ENCODE measurements at regions not wholly inside any gene's neighbourhood (a gene's known extent, or its start where the extent isn't known, plus 50 kb on each side); places are given as distances from the start of the nearest gene placed in this dataset.

- DNase-seq (ENCODE audit: low spot score), result no peak
Measured at GRCh38 chr16:51797669-51798259, 646.7 kb upstream of the SALL1 start.

- DNase-seq (ENCODE audit: low spot score), result no peak
Measured at GRCh38 chr16:51779240-51779639, 628.2 kb upstream of the SALL1 start.

GRCh38 chr16:51773071-51773890, 622.2 kb upstream of the SALL1 start:
- no peak for DNase-seq (ENCODE audit: low spot score)

- no peak for DNase-seq (ENCODE audit: low spot score)
Measured at GRCh38 chr16:51766739-51767138, 615.7 kb upstream of the SALL1 start.

GRCh38 chr16:51763072-51763661, 612.1 kb upstream of the SALL1 start:
- peak; percentile 26 for DNase-seq (ENCODE audit: low spot score)

- DNase-seq (ENCODE audit: low spot score), result peak; percentile 69
Measured at GRCh38 chr16:51762081-51762996, 611.3 kb upstream of the SALL1 start.

- DNase-seq (ENCODE audit: low spot score), result no peak
Measured at GRCh38 chr16:51761001-51761400, 609.9 kb upstream of the SALL1 start.

- no peak for DNase-seq (ENCODE audit: low spot score)
Measured at GRCh38 chr16:51759999-51760398, 608.9 kb upstream of the SALL1 start.

- no peak for DNase-seq (ENCODE audit: low spot score)
Measured at GRCh38 chr16:51759329-51759728, 608.3 kb upstream of the SALL1 start.

GRCh38 chr16:51757921-51758479, 606.9 kb upstream of the SALL1 start:
- no peak for DNase-seq (ENCODE audit: low spot score)

- DNase-seq (ENCODE audit: low spot score), result no peak
Measured at GRCh38 chr16:51757505-51757904, 606.4 kb upstream of the SALL1 start.

- no peak for DNase-seq (ENCODE audit: low spot score)
Measured at GRCh38 chr16:51757124-51757470, 606.0 kb upstream of the SALL1 start.

GRCh38 chr16:51756447-51757123, 605.5 kb upstream of the SALL1 start:
- DNase-seq (ENCODE audit: low spot score), result no peak

- no peak for DNase-seq (ENCODE audit: low spot score)
Measured at GRCh38 chr16:51755577-51756355, 604.7 kb upstream of the SALL1 start.

GRCh38 chr16:51755039-51755501, 604.0 kb upstream of the SALL1 start:
- DNase-seq (ENCODE audit: low spot score), result no peak

- no peak for DNase-seq (ENCODE audit: low spot score)
Measured at GRCh38 chr16:51753467-51754127, 602.5 kb upstream of the SALL1 start.

GRCh38 chr16:51752438-51752995, 601.4 kb upstream of the SALL1 start:
- DNase-seq (ENCODE audit: low spot score), result no peak

- DNase-seq (ENCODE audit: low spot score), result no peak
Measured at GRCh38 chr16:51747329-51747728, 596.3 kb upstream of the SALL1 start.

GRCh38 chr16:51734220-51734619, 583.1 kb upstream of the SALL1 start:
- DNase-seq (ENCODE audit: low spot score), result no peak

Data from A172 (cell line).